ENCODE measurements at regions not wholly inside any gene's neighbourhood (a gene's known extent, or its start where the extent isn't known, plus 50 kb on each side); places are given as distances from the start of the nearest gene placed in this dataset. TPM values are rescaled to one million over a fixed set of nuclear protein-coding genes. Genes with fewer than 3 reads are reported as not detected.
A peak's percentile ranks its signal among the peaks of the same experiment; 100 is the strongest.

GRCh38 chr12:30807695-30808034, 52.9 kb upstream of the CAPRIN2 start:
- no peaks in the 10 kb centered on the region for H3K27me3 ChIP-seq
- no peak for DNase-seq (ENCODE audit: low spot score)
- no peak for TF ChIP-seq CTCF (IDR thresholded peaks at IDR 0.05; ENCODE audit: poor library complexity)
- TF ChIP-seq EZH2phosphoT487 (IDR thresholded peaks at IDR 0.05; ENCODE audit: low read depth, severe bottlenecking, unreplicated experiment), result no peak
- TF ChIP-seq EZH2 (IDR thresholded peaks at IDR 0.05; ENCODE audit: borderline replicate concordance), result no peak
- no peaks in the 10 kb centered on the region for H3K4me1 ChIP-seq (ENCODE audit: insufficient read depth)
- WGBS (ENCODE audit: low lambda C conversion rate, missing lambda C conversion rate), result 50% methylated on average over 1 of the region's 1 CpG
- no peaks in the 10 kb centered on the region for H4K20me1 ChIP-seq (ENCODE audit: insufficient read depth, poor library complexity, severe bottlenecking)
- H3K79me2 ChIP-seq, result no peaks in the 10 kb centered on the region
- H3K9me2 ChIP-seq (replicated peaks; ENCODE audit: insufficient read depth), result no peaks in the 10 kb centered on the region
- no peak overlapping the region for H2AFZ ChIP-seq
- no peak overlapping the region for H3K4me2 ChIP-seq
- no peaks in the 10 kb centered on the region for H3K36me3 ChIP-seq (replicated peaks; ENCODE audit: insufficient read depth, low read depth)
- H3K4me3 ChIP-seq, result no peak overlapping the region
- no peak overlapping the region for H3K27ac ChIP-seq
- H3K9me3 ChIP-seq (ENCODE audit: low read depth), result no peaks in the 10 kb centered on the region

GRCh38 chr12:30806989-30807694, 52.4 kb upstream of the CAPRIN2 start:
- Histone ChIP-seq H3K4me1 (ENCODE audit: insufficient read depth) (no peaks in the 10 kb centered on the region), H2AFZ (peak overlapping the region; percentile 26), H3K4me2 (peak overlapping the region; percentile 49), H3K36me3 (replicated peaks; ENCODE audit: insufficient read depth, low read depth) (no peaks in the 10 kb centered on the region), H3K4me3 (no peak overlapping the region), H3K27ac (no peak overlapping the region), H4K20me1 (ENCODE audit: insufficient read depth, poor library complexity, severe bottlenecking) (no peaks in the 10 kb centered on the region), H3K9me3 (ENCODE audit: low read depth) (no peaks in the 10 kb centered on the region), H3K79me2 (no peaks in the 10 kb centered on the region), H3K9me2 (replicated peaks; ENCODE audit: insufficient read depth) (no peaks in the 10 kb centered on the region), H3K27me3 (no peaks in the 10 kb centered on the region)
- peak; percentile 67 for DNase-seq (ENCODE audit: low spot score)
- TF ChIP-seq EZH2phosphoT487 (IDR thresholded peaks at IDR 0.05; ENCODE audit: low read depth, severe bottlenecking, unreplicated experiment), result no peak
- peak; percentile 78 for TF ChIP-seq CTCF (IDR thresholded peaks at IDR 0.05; ENCODE audit: poor library complexity)
- no peak for TF ChIP-seq EZH2 (IDR thresholded peaks at IDR 0.05; ENCODE audit: borderline replicate concordance)
- WGBS (ENCODE audit: low lambda C conversion rate, missing lambda C conversion rate), result 69% methylated on average over 7 of the region's 7 CpGs

- TF ChIP-seq EZH2 (IDR thresholded peaks at IDR 0.05; ENCODE audit: borderline replicate concordance) (no peak), CTCF (IDR thresholded peaks at IDR 0.05; ENCODE audit: poor library complexity) (no peak), EZH2phosphoT487 (IDR thresholded peaks at IDR 0.05; ENCODE audit: low read depth, severe bottlenecking, unreplicated experiment) (no peak)
- Histone ChIP-seq H3K9me3 (ENCODE audit: low read depth) (no peaks in the 10 kb centered on the region), H3K27me3 (no peaks in the 10 kb centered on the region), H3K4me1 (ENCODE audit: insufficient read depth) (no peaks in the 10 kb centered on the region), H3K4me3 (no peak overlapping the region), H4K20me1 (ENCODE audit: insufficient read depth, poor library complexity, severe bottlenecking) (no peaks in the 10 kb centered on the region), H3K27ac (no peak overlapping the region), H3K4me2 (no peak overlapping the region), H3K79me2 (no peaks in the 10 kb centered on the region), H3K36me3 (replicated peaks; ENCODE audit: insufficient read depth, low read depth) (no peaks in the 10 kb centered on the region), H2AFZ (no peak overlapping the region), H3K9me2 (replicated peaks; ENCODE audit: insufficient read depth) (no peaks in the 10 kb centered on the region)
- no peak for DNase-seq (ENCODE audit: low spot score)
- WGBS (ENCODE audit: low lambda C conversion rate, missing lambda C conversion rate), result 53% methylated on average over 1 of the region's 1 CpG
Observed at GRCh38 chr12:30805959-30806358, 51.2 kb upstream of the CAPRIN2 start.

Small RNA genes lying in the stretch of these regions (small RNA-seq; reads per million reads assigned to genes)
- not detected for gene PPIAP44

Measured in hepatocyte (in vitro differentiated cells).